Stimulated activated CD4-positive, alpha-beta T cell treated with anti-CD3 and anti-CD28 coated beads, TNF-alpha, amount 100 ng/mL, for 24 hours (primary cell): ENCODE measurements at regions not wholly inside any gene's neighbourhood (a gene's known extent, or its start where the extent isn't known, plus 50 kb on each side); places are given as distances from the start of the nearest gene placed in this dataset.
"Not testable (repeated sequence)": the region's sequence is repeated elsewhere in the genome, so short reads cannot be mapped to it uniquely, and the experiment has no call there.

ENCODE experiments used
- DNase-seq, 3 experiments: peaks; one replicate each; pipeline ENCODE4 v3.0.0-alpha.2; 2020; ENCODE audit warnings: low read depth in 3 of 3

DNA sequence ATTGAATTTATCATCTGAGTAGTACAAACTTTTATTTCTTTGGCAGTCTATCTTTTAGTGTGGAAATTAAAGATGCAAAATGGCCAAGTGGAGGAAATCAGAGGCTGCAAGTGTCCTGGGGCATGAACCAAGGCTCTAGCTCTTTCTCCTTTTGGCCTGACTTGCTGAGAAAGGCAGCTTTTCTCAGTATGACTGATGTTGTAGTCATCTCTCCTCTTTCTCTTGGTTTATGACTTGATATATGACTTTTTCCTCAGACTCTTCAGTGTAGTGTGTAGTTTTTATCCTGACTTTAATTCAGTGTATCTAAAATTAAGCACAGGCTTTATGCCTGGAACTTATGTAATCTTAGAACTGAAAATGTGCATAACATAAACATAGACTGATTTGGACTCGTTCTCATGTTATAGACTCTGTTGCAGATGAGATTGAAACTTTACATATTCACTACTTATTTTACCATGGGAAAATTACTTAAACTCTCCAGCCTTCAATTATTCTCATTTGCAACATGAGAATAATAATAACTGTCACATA lies 65.7 kb downstream of the SLITRK5 start:
- no peak for DNase-seq

DNA sequence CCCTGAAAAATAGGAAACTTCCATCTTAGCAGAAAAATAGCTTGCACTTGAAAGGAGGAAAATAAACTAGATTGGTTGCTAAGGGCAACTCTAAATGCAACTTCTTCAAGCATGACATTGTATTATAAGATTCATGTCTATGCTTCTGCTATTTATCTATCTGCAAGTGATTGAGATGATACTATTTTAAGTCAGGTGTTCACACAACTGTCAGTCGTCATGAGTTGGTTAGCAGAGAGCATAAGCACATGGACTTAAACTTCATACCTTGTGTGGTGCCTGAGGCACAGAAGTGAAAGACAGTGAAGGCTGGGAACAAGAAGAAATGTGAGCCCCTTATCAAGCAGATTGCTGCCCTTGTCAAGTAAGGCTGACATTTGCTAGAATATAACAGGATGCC lies 82.9 kb downstream of the SLITRK5 start:
- DNase-seq = no peak

DNA sequence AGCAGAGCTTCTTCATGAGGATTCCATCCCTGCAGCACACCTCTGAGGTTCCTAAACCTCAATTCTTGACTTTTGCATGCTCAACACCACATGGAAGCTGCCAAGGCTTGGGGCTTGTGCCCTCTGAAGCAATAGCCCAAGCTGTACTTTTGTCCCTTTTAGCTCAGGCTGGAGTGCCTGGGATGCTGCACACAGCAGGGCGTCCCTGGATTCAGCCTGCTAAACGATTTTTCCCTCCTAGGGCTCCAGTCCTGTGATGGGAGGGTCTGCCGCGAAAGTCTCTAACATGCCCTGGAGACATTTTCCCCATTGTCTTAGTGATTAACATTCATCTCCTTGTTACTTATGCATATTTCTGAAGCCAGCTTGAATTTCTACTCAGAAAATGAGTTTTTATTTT lies 98.3 kb downstream of the SLITRK5 start:
- no peak for DNase-seq

DNA sequence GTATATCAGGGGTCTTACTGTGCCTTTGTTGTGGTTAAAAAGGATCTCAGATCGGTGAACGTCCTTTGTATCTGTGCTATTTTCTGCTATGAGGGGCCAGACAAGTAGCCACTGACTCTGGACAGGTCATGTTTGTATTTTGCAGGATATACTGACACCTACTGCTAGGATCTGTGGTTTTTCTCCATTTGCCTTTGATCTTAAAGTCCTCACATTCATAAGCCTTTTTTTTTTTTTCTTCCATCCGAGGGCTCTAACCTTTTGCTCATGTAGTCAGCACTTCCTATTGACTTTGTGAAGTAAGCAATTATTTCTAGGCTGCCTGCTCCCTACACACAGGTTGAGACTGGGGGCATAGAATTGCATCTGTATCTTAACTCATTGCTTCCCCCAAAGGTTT lies 106.2 kb downstream of the SLITRK5 start:
- no peak for DNase-seq

DNA sequence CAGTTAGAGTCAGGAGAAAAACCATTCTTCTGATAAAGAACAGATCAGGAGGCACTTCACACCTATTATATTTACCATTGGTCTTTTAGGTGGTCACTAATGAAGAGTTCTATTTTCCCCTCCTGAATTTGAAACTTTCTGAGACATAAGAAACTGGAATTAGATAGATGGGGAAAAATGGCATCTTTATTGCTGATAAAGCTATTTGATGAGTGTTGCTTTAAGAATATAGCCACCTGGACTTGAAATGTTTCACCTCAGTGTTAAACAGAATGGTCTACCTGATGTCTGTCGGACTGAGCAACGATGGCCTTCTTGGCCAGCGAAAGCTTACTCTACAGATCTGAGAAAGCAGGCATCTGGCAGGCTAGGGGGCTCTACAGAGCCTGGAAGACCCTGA lies 107.0 kb downstream of the SLITRK5 start:
- no peak for DNase-seq

DNA sequence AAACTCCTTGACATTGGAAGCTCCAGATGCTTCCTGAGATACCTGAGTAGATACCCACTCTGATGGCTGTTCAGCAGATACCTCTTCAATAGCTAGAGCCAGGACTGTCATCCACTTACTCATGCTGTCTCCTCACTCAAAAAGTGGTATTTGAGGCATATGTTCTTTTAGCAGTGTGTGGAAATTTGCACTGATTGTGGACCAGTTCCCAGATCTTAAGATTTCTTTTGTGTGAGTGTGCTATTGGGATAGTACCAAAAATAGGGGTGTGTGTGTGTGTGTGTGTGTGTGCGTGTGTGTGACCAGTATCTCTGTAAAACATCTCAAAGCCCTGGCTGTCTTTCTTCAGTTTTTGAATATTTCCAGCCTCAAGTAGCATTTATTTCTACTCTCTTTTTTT lies 108.3 kb downstream of the SLITRK5 start:
- no peak for DNase-seq

DNA sequence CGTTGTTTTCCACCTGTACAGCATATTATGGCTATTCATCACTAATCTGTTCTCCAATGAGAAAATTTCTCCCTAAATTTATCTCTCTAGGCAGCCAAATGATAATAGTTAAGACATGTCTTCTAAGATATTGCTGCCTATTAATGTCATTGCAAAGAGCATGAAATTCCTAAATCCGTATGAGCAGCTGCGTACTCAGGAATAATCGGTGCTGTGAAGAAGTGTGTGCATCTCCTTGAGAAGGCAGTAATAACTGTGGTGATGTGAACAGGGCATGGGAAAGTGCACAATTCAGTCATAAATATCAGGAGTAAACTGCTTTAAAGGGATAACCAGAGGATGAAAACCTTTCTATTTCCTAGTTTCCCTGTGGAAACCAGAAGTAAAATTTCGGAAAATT lies 112.2 kb downstream of the SLITRK5 start:
- no peak for DNase-seq

DNA sequence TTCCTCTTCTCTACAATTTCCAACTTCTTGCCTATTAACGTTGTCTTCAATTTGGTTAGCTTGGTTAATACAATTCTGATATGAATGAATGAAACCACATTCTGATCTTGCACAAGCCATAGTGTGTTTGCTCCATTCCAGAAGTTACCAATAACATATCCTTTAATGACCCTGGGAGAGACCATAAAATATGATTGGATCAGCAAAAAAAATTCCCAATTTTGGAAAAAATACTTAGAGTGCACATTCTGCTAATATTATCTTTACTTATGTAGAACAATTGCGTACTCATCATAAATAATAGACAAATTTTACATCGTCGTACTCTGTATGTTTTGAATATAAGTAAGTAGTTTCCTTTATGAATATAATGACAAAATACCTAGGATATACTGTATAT lies 117.2 kb downstream of the SLITRK5 start:
- DNase-seq = no peak

DNA sequence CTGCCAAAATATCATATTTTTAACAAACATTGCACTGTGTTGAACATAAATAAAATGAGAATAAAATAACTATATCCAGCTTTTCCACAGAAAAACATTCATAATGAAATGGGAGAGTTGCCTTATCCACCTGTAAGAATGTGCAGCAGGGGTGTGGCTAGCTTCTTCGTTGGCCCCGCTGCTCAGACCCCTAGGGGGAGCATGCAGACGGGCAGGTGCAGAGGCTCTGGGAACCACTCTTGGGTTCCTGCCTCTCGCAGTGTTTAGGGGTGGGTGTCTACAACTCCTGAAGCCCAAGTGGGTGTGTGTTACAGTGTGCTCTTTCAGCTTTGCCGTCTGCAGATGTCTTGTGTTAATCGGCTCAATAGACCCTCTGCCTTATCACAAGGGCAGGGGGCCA lies 121.7 kb downstream of the SLITRK5 start:
- DNase-seq = no peak

DNA sequence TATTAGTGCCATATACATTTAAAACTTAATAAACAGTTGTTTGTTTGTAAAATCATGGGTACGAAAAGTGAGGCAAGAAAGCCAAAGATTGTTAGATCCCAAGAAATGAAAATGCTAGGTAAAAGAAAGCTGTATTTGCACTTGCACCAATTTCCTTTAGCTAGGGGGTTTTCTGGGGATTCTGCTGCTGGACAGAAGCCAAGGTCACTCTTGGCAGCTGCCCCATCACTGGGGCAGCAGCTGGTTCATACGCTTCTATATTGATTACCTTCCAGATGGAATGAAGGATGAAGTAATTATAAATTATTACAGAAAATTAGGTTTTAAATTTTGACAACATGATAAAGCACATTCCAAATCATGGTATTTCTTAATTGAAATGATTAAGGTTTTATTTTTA lies 127.4 kb downstream of the SLITRK5 start:
- DNase-seq = no peak

DNA sequence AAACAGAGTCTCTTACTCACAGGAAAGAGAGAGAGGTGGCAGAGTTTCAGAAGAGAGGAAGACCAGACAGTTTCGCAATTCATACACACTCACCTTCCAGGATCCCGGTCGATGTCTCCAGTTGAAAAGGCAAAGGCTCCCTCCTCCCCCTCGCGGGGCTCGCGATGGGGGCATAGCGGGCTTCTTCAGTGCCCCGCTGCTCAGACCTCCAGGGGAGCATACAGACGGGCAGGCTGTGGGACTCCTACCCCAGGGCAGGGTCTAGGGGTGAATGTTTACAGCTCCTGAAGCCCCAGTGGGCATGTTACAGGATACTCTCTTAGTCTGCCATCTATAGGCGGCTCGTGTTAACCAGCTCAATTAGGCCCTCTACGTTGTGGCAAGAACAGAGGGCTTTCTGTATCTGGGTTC lies 139.2 kb downstream of the SLITRK5 start:
- no peak for DNase-seq

DNA sequence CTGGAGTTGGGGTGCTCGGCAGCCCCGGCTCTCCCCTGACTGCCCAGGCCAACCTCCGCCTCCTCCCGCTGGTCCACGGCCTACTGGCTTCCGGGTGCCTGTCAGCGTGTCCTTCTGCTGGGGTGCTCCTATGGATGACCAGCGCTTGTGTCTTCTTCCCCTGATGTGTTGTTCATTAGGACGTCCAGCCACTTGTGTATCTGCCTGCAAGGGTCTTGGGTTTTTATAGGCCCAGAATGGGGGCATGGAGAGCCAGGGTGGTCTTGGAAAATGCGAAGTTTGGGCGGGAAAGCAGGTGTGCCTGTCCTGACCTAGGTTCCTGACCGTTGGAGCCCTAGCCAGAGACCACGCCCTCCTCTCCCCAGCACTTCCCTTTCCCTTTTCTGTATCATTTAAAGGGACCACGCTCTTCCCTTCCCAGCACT lies 139.8 kb downstream of the SLITRK5 start:
- no peak for DNase-seq

DNA sequence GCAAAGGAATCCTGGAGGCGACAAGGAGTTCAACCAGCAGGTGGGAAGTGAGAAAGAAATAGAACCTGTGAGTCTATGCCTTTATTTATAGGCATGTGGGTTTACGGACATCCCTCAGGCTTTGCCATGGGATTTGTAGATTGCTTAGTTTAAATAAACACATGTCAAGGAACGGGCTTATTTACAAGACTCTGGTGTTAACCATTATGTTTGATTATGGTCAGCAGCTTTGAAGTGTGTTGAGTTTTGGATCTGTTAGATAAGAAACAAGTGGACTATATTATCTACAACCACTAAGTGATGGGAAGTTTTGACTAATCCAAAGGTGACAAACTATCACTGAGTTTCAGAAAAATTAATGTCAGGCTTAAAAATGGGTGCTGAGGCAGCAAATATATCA lies 143.2 kb downstream of the SLITRK5 start:
- no peak for DNase-seq

DNA sequence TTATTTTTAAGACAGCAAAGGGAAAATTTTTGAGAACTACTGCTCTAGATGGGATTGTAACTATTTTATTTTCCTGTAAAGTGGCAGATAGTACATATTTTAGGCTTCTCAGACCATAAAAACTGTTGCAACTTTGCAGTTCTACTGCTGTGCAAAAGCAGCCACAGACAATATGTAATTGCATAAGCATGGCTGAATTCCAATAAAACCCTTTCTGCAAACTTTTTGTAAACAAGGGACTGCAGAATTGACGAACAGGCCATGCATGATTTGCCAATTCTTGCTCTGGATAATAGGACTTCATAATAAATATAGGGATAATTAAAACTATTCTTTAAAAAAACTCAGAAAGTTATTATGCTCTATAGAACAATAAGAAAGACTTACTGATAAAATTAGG lies 149.1 kb downstream of the SLITRK5 start:
- no peak for DNase-seq

DNA sequence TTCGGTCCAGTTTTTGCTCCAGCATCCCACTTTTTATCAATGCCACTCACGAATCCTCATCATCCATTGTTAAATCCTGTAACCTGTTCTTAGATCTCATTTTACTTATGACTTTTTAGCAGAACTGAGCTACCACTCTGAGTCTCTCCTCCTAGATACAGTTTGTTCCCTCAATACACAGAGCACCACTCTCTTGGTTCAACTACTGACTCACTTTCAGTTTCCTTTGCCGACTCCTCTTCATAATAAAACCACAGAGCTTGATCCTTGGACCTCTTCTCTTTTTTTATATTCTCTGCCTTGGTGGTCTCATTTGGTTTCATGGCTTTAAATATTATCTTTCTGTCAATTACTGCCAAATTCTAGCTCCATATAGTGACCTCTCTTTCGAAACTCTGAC lies 150.3 kb downstream of the SLITRK5 start:
- DNase-seq = no peak

DNA sequence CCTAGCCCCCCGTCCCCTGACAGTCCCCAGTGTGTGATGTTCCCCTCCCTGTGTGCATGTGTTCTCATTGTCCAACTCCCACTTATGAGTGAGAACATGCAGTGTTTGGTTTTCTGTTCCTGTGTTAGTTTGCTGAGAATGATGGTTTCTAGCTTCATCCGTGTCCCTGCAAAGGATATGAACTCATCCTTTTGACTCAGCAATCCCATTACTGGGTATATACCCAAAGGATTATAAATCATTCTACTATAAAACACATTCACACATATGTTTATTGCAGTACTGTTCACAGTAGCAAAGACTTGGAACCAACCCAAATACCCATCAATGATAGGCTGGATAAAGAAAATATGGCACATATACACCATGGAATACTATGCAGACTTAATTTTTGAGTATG lies 155.1 kb downstream of the SLITRK5 start:
- not testable (repeated sequence) for DNase-seq

DNA sequence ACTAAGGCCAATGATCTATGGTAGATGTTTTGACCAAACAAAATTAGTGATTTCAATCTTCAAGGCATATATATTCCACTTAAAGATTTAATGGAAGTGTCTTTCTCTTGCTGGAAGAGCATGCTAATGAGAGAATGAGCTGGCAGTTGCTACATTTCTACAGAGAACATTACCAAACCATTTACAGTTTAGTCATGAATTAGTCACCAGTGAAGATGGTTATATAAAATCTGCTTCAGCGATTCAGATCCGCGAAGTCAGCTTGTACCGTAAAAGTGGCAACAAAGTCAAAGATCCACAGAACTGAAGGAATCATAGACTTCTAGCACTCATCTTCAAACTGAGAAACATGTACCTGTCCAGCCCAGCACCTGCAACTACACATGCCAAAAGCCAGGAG lies 156.3 kb downstream of the SLITRK5 start:
- no peak for DNase-seq

DNA sequence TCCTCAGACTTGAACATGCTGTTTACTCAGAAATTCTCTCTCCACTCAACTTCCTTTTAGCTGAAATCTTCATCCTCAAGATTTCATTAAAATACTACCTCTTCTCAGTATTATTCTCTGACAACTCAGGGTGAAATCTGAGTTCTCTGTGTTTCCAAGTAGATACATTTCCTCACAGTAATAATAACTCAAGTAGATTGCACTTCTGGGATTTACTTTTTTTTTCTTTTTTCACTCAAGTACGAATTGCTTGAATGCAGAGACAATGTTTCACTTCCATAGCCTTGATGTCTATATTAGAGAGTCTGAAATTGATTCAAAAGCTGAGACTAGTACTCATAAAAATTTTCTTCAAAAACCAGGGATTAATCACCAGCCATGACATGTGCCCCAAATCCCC lies 166.4 kb downstream of the SLITRK5 start:
- no peak for DNase-seq

DNA sequence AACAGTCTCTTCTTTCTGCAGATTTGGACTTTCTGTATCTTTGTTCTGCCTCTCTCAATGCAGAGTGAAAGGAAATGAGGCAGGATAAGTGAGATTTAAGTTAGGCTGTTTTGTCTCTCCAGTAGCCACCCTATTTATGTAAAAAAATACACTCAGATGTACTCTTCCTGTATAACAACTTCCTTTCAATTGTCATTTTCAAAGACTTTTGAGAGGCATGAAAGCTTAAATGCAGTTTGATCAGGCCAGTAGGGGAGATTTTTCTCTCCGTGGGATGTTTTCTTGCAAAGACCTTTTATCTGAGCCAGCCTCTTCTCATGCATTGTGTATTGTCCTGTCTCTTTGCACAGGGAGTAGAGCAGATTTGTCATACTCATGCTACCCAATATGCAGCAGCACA lies 166.8 kb downstream of the SLITRK5 start:
- DNase-seq = no peak

DNA sequence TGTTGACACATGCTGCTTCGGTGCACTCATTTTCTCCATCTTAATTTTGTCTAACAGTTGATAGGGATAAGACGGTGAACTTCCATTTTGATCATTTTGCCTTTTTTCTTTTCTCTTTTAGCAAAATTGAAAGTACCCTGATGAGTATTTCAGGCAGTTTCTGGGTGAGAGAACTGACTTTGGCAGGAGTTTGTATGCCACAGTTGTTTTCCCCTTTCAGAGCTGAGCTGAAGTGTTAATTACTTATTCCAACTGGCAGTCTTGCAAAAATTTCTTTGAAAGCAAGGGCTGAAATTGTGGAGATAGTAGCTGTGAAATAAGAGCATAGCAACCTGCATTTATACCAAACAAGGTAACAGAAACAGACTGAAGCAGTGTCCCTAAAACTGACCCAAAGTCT lies 180.2 kb downstream of the SLITRK5 start:
- no peak for DNase-seq

DNA sequence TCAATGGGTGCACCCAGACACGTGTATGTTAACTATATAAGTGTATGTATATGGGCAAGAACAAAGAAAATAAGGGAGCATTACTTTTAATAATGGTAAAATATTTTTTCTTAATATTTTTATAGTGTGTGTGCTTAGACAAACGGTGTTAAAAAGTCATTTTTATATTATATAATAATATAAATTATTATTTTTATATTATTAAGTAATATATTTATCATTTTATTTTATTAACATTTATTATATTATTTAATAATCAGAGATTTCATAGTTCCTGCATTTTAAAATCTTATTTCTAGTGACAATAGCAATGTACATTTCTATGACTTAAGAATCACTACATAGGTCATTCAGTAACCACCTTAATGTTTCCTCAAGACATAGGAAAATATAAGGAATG lies 184.4 kb downstream of the SLITRK5 start:
- no peak for DNase-seq

DNA sequence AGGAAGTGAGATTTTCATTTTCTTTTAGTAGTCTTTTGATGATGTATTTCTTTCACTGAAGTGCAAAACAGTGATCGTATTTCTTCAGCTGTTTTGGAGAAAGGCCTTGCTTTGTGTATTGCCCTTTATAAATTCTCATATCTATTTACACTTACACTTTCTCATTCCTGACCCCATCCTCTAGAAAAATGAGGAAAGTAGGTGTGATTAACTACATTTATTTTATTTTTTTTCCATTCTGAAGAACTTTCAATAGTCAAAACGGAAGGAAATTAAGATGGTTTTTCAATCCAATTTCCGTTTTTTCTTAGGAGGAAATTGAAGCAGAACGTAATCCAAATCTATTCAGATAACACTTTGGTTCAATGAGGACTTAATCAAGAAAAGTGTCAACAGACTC lies 188.1 kb downstream of the SLITRK5 start:
- no peak for DNase-seq

DNA sequence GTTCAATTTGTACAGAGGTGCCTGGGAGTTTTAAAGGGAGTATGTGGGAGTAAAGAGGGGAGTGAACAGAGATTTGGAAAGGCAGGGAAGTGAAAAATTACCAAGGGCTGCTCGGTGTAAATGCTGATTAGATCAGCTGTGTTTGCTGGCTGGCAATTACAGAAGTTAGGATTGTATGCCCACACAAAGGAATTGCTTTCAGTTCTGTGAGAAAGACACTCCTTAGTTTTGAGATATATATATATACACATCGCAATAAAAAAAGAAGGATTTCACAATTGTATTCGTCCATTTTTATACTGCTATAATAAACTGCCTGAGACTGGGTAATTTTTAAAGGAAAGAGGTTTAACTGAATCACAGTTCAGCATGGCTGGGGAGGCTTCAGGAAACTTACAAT lies 196.3 kb downstream of the SLITRK5 start:
- DNase-seq = no peak

DNA sequence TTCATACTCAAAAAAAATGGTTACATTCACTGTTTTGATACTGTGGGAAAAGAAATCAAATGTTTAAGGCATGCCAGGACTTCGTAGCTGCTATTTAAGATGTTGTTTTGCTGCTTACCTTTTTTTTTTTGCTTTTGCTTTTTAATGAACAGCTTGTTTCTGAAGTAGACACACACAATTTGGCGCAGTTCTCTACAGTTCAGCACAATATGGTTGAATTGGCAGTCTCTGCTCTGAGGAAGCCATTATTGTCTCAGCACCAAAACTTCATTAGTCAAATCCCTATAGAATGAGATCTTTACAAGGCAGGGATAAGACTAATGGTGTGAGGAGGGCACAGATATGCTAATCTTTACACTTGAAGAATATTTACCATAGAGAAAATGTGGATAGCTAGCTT lies 197.6 kb downstream of the SLITRK5 start:
- no peak for DNase-seq

DNA sequence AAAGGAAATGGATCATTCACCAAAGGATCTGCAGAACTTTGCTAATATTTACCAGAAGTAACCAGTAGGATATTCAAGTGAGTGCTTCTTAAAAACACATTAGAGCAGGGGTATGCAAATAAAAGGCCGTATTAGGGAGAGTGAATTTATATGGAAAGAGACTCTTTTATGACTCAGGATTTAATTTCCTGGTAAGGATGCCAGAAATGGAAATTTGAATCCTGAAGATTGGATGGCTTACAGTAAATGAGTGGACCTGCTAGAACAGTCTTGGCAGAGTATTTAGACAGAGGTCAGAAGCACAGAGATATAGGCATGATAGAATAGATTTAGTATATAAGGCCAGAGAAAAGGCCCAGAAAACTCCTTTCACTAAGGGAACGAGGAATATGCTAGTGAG lies 201.6 kb downstream of the SLITRK5 start:
- DNase-seq = no peak
